Lung (tissue), 11 donors: ENCODE measurements at regions not wholly inside any gene's neighbourhood (a gene's known extent, or its start where the extent isn't known, plus 50 kb on each side); places are given as distances from the start of the nearest gene placed in this dataset.

Source experiments
- ATAC-seq: fragments of 200-7000 bp; cut with Tn5 transposase; one replicate; pipeline ENCODE4 v1.9.1; 2020; ENCODE audit warnings: moderate number of reproducible peaks; ENCODE audit not compliant: insufficient read depth, low FRiP score
- DNase-seq, 3 donors: peaks; one replicate each; pipeline ENCODE4 v3.0.0-alpha.2; 2013 to 2017
- H3K27ac ChIP-seq, 2 donors: one replicate each; pipeline ENCODE4 v1.5.1; 2013; ENCODE audit warnings: mild to moderate bottlenecking in 2 of 2, moderate library complexity in 2 of 2, control low read depth in 1 of 2, inconsistent platforms in 1 of 2, low read depth in 1 of 2, low read length in 1 of 2
- H3K27me3 ChIP-seq, 3 donors: one replicate each; pipeline ENCODE4 v1.5.1; 2013; ENCODE audit warnings: low read length in 2 of 3; ENCODE audit not compliant: control insufficient read depth in 3 of 3, insufficient read depth in 3 of 3
- H3K36me3 ChIP-seq, 4 donors: one replicate each; pipeline ENCODE4 v1.5.1; 2013; ENCODE audit warnings: low read length in 4 of 4, mild to moderate bottlenecking in 1 of 4, moderate library complexity in 1 of 4; ENCODE audit not compliant: control insufficient read depth in 4 of 4, insufficient read depth in 4 of 4
- H3K4me1 ChIP-seq, 5 donors: one replicate each; pipeline ENCODE4 v1.5.1; 2013; ENCODE audit warnings: low read length in 5 of 5, mild to moderate bottlenecking in 2 of 5, moderate library complexity in 1 of 5; ENCODE audit not compliant: control insufficient read depth in 5 of 5, insufficient read depth in 5 of 5
- H3K4me3 ChIP-seq: one replicate; pipeline ENCODE4 v1.5.1; 2013; ENCODE audit warnings: mild to moderate bottlenecking, control low read depth, moderate library complexity
- H3K9ac ChIP-seq, 2 donors: one replicate each; pipeline ENCODE4 v1.5.1; 2013; ENCODE audit warnings: low read length in 2 of 2, control low read depth in 1 of 2; ENCODE audit not compliant: insufficient read depth in 1 of 2
- H3K9me3 ChIP-seq, 4 donors: one replicate each; pipeline ENCODE4 v1.5.1; 2013; ENCODE audit warnings: low read length in 3 of 4, mild to moderate bottlenecking in 1 of 4, moderate library complexity in 1 of 4; ENCODE audit not compliant: control insufficient read depth in 4 of 4, insufficient read depth in 3 of 4
- WGBS, 2 donors: extraction: QIAGEN DNeasy Blood & Tissue Kit; methylation state at CpG; one replicate each; pipeline ENCODE4 v1.1.7; 2013; 5-methylcytosine and 5-hydroxymethylcytosine counted together
- TF ChIP-seq, protein P1 (sequence below): IDR thresholded peaks from 2 replicates; pipeline ENCODE4 v1.5.1; 2012; ENCODE audit warnings: mild to moderate bottlenecking; ENCODE audit errors: control extremely low read depth, extremely low read depth
- donor health status: control.
- donor health status: control.
- donor health status: Bipolar disorder and iron deficiency.
- donor health status: healthy.
- donor health status: DM: yes; HTN: yes; CAD: no.

GRCh38 chr2:6159606-6160005, 467.4 kb downstream of the SOX11 start:
- Histone ChIP-seq H3K27ac (no peak overlapping the region), H3K4me1 (no peaks in the 10 kb centered on the region), H3K36me3 (no peaks in the 10 kb centered on the region), H3K4me3 (no peak overlapping the region), H3K9me3 (peaks cover 0 to 2% (median 0%) of the 10 kb centered on the region in 4 donors), H3K27me3 (no peaks in the 10 kb centered on the region), H3K9ac (no peak overlapping the region)
- DNase-seq (peak in 1 of 3 donors; percentile 11), ATAC-seq (no peak)
- TF ChIP-seq, protein P1, sequence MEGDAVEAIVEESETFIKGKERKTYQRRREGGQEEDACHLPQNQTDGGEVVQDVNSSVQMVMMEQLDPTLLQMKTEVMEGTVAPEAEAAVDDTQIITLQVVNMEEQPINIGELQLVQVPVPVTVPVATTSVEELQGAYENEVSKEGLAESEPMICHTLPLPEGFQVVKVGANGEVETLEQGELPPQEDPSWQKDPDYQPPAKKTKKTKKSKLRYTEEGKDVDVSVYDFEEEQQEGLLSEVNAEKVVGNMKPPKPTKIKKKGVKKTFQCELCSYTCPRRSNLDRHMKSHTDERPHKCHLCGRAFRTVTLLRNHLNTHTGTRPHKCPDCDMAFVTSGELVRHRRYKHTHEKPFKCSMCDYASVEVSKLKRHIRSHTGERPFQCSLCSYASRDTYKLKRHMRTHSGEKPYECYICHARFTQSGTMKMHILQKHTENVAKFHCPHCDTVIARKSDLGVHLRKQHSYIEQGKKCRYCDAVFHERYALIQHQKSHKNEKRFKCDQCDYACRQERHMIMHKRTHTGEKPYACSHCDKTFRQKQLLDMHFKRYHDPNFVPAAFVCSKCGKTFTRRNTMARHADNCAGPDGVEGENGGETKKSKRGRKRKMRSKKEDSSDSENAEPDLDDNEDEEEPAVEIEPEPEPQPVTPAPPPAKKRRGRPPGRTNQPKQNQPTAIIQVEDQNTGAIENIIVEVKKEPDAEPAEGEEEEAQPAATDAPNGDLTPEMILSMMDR, result no peak
- 52 to 64% methylated on average over 3 of the region's 3 CpGs for WGBS, 2 donors

DNA sequence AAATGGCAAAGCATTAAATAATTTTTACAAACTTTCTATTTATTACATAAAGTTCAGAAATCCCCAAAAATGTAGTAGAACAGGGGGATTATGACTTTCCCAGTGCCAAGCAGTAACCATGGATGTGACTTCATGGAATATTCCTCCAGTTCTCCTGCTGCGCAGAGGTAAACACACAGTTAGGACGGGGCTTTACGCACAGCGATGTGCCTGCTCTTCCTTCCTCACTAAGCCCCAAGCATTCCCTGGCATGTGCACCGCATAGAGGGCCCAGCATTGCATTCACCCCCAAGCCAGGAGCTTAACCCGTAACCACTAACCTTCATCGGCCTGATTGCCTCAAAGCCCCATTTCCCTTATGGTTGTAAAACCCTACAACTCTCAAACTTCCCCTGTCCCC, 471.7 kb downstream of the SOX11 start:
- ATAC-seq (no peak), DNase-seq (no peak)
- no peaks in the 10 kb centered on the region for H3K27me3 ChIP-seq
- TF ChIP-seq, protein P1, result no peak
- no peak overlapping the region for H3K9ac ChIP-seq
- no peaks in the 10 kb centered on the region for H3K4me1 ChIP-seq
- H3K36me3 ChIP-seq, result no peaks in the 10 kb centered on the region
- H3K27ac ChIP-seq, result no peak overlapping the region
- H3K4me3 ChIP-seq, result no peak overlapping the region
- H3K9me3 ChIP-seq, result peaks cover 0 to 2% (median 0%) of the 10 kb centered on the region in 4 donors
- 92 to 93% methylated on average over 7 of the region's 7 CpGs for WGBS, 2 donors

- Histone ChIP-seq H3K4me1 (no peaks in the 10 kb centered on the region), H3K27ac (no peak overlapping the region), H3K4me3 (no peak overlapping the region), H3K27me3 (no peaks in the 10 kb centered on the region), H3K36me3 (no peaks in the 10 kb centered on the region), H3K9me3 (peaks cover 0 to 2% (median under 1%) of the 10 kb centered on the region in 4 donors), H3K9ac (no peak overlapping the region)
- DNase-seq (no peak), ATAC-seq (no peak)
- TF ChIP-seq, protein P1, result no peak
- 74 to 80% methylated on average over 11 of the region's 11 CpGs for WGBS, 2 donors
Observed at GRCh38 chr2:6164986-6165747, 473.0 kb downstream of the SOX11 start.
